ENCODE measurements at regions not wholly inside any gene's neighbourhood (a gene's known extent, or its start where the extent isn't known, plus 50 kb on each side); places are given as distances from the start of the nearest gene placed in this dataset.

- H3K36me3 ChIP-seq (replicated peaks; ENCODE audit: insufficient read depth, low read length): no peaks in the 10 kb centered on the region
- H3F3A ChIP-seq (ENCODE audit: insufficient read depth, low read length): no peaks in the 10 kb centered on the region
- no peaks in the 10 kb centered on the region for H4K20me1 ChIP-seq (ENCODE audit: insufficient read depth, low read length)
- H2AFZ ChIP-seq (ENCODE audit: low read length): no peak overlapping the region
- H3K9me3 ChIP-seq (replicated peaks; ENCODE audit: insufficient read depth, low read length): no peaks in the 10 kb centered on the region
- no peaks in the 10 kb centered on the region for H3K4me1 ChIP-seq (ENCODE audit: low read length)
- no peak for TF ChIP-seq EZH2phosphoT487 (IDR thresholded peaks at IDR 0.05; ENCODE audit: low read length)
- TF ChIP-seq EZH2 (optimal IDR thresholded peaks at IDR 0.05; ENCODE audit: low read depth, low read length): no peak
- no peak for TF ChIP-seq CTCF (IDR thresholded peaks at IDR 0.05; ENCODE audit: low read length)
- H3K27ac ChIP-seq (ENCODE audit: low read length): no peak overlapping the region
- no peaks in the 10 kb centered on the region for H3K27me3 ChIP-seq (replicated peaks; ENCODE audit: insufficient read depth, low read length)
- no peak overlapping the region for H3K9ac ChIP-seq (ENCODE audit: low read length)
- no peaks in the 10 kb centered on the region for H3K9me2 ChIP-seq (replicated peaks; ENCODE audit: insufficient read depth, low read length)
- DNase-seq: no peak
- H3K4me2 ChIP-seq (ENCODE audit: low read depth, low read length): no peak overlapping the region
- no peaks in the 10 kb centered on the region for H3K79me2 ChIP-seq (ENCODE audit: low read length)
- no peak overlapping the region for H3K4me3 ChIP-seq (ENCODE audit: low read length)
Observed at GRCh38 chr14:80124794-80125193, 86.5 kb downstream of the DIO2 start.

DNA sequence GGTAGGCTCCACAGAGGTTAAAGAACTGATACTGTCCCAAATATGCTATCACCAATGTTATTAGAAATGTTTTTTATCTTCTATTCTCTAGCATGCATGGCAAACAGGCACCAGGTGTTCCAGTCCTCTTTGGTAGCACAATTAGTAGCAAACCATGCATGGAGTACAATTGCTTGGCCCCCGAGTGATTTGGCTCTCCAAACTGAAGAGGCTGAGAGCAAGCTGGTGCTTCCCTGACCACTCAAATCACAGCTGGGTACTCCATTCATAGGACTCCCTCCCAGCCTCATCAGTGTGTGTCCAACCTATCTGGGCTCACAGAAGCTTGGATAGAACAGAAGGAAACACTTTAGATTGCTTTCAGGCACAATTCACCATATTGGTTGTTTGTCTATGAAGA is 93.4 kb downstream of the DIO2 start:
- TF ChIP-seq EZH2 (optimal IDR thresholded peaks at IDR 0.05; ENCODE audit: low read depth, low read length) (no peak), CTCF (IDR thresholded peaks at IDR 0.05; ENCODE audit: low read length) (no peak), EZH2phosphoT487 (IDR thresholded peaks at IDR 0.05; ENCODE audit: low read length) (no peak)
- Histone ChIP-seq H3K9me3 (replicated peaks; ENCODE audit: insufficient read depth, low read length) (no peaks in the 10 kb centered on the region), H3K9me2 (replicated peaks; ENCODE audit: insufficient read depth, low read length) (no peaks in the 10 kb centered on the region)

DNA sequence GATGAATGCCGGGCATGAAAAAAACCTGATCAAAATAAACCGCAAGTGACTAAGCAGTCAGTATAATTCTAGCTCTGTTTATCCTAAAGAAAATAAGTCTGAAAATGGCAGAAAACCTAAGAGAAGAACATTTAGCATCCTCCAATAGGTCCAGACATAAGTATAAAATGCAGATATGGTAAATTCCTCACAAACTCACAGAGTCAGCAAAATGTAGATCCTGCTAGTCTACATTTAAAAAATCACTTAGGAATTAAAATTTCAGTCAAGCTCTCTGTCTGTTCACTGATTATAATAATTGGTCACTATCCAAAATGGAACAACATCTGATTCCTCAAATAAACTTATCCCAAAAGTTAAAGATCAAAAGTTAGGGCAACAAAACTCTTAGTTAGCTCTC is 95.1 kb downstream of the DIO2 start:
- H3K27me3 ChIP-seq (replicated peaks; ENCODE audit: insufficient read depth, low read length): no peaks in the 10 kb centered on the region
- no peaks in the 10 kb centered on the region for H3K4me1 ChIP-seq (ENCODE audit: low read length)
- H3K9ac ChIP-seq (ENCODE audit: low read length): no peak overlapping the region
- TF ChIP-seq EZH2phosphoT487 (IDR thresholded peaks at IDR 0.05; ENCODE audit: low read length) (no peak), CTCF (IDR thresholded peaks at IDR 0.05; ENCODE audit: low read length) (no peak), EZH2 (optimal IDR thresholded peaks at IDR 0.05; ENCODE audit: low read depth, low read length) (no peak)
- no peaks in the 10 kb centered on the region for H3K36me3 ChIP-seq (replicated peaks; ENCODE audit: insufficient read depth, low read length)
- H3K4me3 ChIP-seq (ENCODE audit: low read length): no peak overlapping the region
- H4K20me1 ChIP-seq (ENCODE audit: insufficient read depth, low read length): no peaks in the 10 kb centered on the region
- H2AFZ ChIP-seq (ENCODE audit: low read length): no peak overlapping the region
- H3K27ac ChIP-seq (ENCODE audit: low read length): no peak overlapping the region
- H3K4me2 ChIP-seq (ENCODE audit: low read depth, low read length): no peak overlapping the region
- no peaks in the 10 kb centered on the region for H3K79me2 ChIP-seq (ENCODE audit: low read length)
- H3K9me3 ChIP-seq (replicated peaks; ENCODE audit: insufficient read depth, low read length): no peaks in the 10 kb centered on the region
- DNase-seq: no peak
- no peaks in the 10 kb centered on the region for H3K9me2 ChIP-seq (replicated peaks; ENCODE audit: insufficient read depth, low read length)
- no peaks in the 10 kb centered on the region for H3F3A ChIP-seq (ENCODE audit: insufficient read depth, low read length)

More for the DNA sequence above, 93.4 kb downstream of the DIO2 start:
- no peaks in the 10 kb centered on the region for H3F3A ChIP-seq (ENCODE audit: insufficient read depth, low read length)
- DNase-seq: no peak
- no peak overlapping the region for H3K4me2 ChIP-seq (ENCODE audit: low read depth, low read length)
- no peaks in the 10 kb centered on the region for H4K20me1 ChIP-seq (ENCODE audit: insufficient read depth, low read length)
- H2AFZ ChIP-seq (ENCODE audit: low read length): no peak overlapping the region
- no peaks in the 10 kb centered on the region for H3K79me2 ChIP-seq (ENCODE audit: low read length)
- no peaks in the 10 kb centered on the region for H3K36me3 ChIP-seq (replicated peaks; ENCODE audit: insufficient read depth, low read length)
- H3K4me3 ChIP-seq (ENCODE audit: low read length): no peak overlapping the region
- no peaks in the 10 kb centered on the region for H3K27me3 ChIP-seq (replicated peaks; ENCODE audit: insufficient read depth, low read length)
- no peak overlapping the region for H3K9ac ChIP-seq (ENCODE audit: low read length)
- H3K4me1 ChIP-seq (ENCODE audit: low read length): no peaks in the 10 kb centered on the region
- H3K27ac ChIP-seq (ENCODE audit: low read length): no peak overlapping the region
